Thoracic aorta (tissue), 2 donors: ENCODE measurements at regions not wholly inside any gene's neighbourhood (a gene's known extent, or its start where the extent isn't known, plus 50 kb on each side); places are given as distances from the start of the nearest gene placed in this dataset.

Experiments used
- ATAC-seq: fragments of 150-250 bp; one replicate; pipeline ENCODE4 v1.8.0; 2017; ENCODE audit warnings: low read depth; ENCODE audit not compliant: insufficient number of reproducible peaks, low FRiP score
- DNase-seq: peaks from one replicate; pipeline ENCODE4 v3.0.0-alpha.2; 2020; ENCODE audit warnings: low spot score
- H3K27ac ChIP-seq, 2 donors: fragments of 200-600 bp; sonication (generic); 1 replicate in 1 of 2; 2 replicates in 1 of 2; pipeline ENCODE4 v1.5.1; 2016; ENCODE audit warnings: mild to moderate bottlenecking in 2 of 2, moderate library complexity in 2 of 2
- H3K27me3 ChIP-seq: fragments of 200-600 bp; sonication (generic); replicated peaks from 2 replicates; pipeline ENCODE4 v1.6.0; 2016; ENCODE audit warnings: mild to moderate bottlenecking; ENCODE audit not compliant: insufficient read depth
- H3K36me3 ChIP-seq: fragments of 200-600 bp; sonication (generic); one replicate; pipeline ENCODE4 v1.5.1; 2016
- H3K4me1 ChIP-seq, 2 donors: fragments of 200-600 bp; sonication (generic); 1 replicate in 1 of 2; 2 replicates in 1 of 2; pipeline versions ENCODE4 v1.5.1 to v1.6.0; 2016; ENCODE audit warnings: low read depth in 2 of 2, mild to moderate bottlenecking in 1 of 2; ENCODE audit not compliant: control insufficient read depth in 1 of 2
- H3K4me3 ChIP-seq: fragments of 200-600 bp; sonication (generic); 2 replicates; pipeline ENCODE4 v1.5.1; 2016; ENCODE audit warnings: mild to moderate bottlenecking
- H3K9me3 ChIP-seq: fragments of 200-600 bp; sonication (generic); 2 replicates; pipeline ENCODE4 v1.5.1; 2016
- TF ChIP-seq, protein P1 (sequence below): fragments of 200-600 bp; sonication (generic); IDR thresholded peaks from one replicate; pipeline ENCODE4 v1.5.1; 2019; ENCODE audit warnings: antibody characterized with exemption

DNA sequence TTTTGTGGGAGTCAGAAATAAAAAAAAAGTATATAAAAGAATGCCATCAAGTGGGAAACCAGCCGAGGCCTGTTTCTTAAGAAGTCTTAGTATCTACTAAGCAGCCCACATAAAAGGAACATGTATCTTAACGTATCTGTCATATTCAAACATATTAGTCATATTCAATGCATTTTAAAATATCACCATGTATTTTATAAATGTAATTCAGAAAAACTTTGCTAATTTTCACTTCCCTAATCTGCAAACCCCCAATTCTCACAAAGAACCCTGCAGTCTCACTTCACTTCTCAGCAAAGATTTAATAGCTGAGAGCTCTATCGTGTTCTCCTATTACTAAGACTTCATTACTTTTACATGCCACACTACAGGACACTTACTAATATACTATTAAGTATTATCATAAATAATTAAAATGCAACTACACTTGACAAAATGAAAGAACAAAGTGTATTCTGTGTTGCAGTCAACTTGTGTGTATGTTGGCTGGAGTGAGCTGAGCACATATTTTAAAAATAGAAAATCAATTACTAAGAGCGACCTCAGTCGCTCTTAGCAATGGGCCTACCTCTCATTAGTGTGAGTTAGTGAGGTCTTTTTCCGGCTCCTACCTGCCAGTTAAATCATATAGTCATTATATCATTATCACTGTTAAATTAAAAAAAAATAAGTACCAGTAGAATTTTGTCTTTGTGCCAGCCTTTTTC is 484.3 kb downstream of the LMO4 start:
- DNase-seq (no peak), ATAC-seq (no peak)
- Histone ChIP-seq H3K4me3 (no peak overlapping the region), H3K4me1 (peaks cover 11 to 39% of the 10 kb centered on the region in 2 donors), H3K9me3 (no peaks in the 10 kb centered on the region), H3K36me3 (no peaks in the 10 kb centered on the region), H3K27ac (no peak overlapping the region), H3K27me3 (no peaks in the 10 kb centered on the region)
- TF ChIP-seq, protein P1, sequence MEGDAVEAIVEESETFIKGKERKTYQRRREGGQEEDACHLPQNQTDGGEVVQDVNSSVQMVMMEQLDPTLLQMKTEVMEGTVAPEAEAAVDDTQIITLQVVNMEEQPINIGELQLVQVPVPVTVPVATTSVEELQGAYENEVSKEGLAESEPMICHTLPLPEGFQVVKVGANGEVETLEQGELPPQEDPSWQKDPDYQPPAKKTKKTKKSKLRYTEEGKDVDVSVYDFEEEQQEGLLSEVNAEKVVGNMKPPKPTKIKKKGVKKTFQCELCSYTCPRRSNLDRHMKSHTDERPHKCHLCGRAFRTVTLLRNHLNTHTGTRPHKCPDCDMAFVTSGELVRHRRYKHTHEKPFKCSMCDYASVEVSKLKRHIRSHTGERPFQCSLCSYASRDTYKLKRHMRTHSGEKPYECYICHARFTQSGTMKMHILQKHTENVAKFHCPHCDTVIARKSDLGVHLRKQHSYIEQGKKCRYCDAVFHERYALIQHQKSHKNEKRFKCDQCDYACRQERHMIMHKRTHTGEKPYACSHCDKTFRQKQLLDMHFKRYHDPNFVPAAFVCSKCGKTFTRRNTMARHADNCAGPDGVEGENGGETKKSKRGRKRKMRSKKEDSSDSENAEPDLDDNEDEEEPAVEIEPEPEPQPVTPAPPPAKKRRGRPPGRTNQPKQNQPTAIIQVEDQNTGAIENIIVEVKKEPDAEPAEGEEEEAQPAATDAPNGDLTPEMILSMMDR, result no peak

DNA sequence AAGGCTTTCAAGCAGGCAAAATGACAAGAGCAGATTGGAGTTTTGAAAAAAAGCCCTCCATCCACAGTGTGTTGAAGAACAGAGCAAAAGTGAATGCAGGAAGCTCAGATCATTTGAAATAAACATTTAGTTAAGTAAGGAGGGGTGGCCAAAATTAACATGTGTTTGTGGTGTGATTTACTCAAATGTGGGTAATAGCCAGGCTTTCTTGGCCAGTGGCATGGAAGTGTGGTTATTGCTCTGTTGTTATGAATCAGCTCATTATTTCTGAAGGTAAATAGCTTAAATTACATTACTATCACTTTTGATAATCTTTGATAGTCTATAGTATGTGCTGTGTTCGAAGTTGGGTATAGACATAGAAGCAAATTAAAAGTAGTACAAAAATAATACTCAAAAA is 485.9 kb downstream of the LMO4 start:
- Histone ChIP-seq H3K27ac (no peak overlapping the region), H3K4me3 (no peak overlapping the region), H3K9me3 (no peaks in the 10 kb centered on the region), H3K4me1 (peaks cover 11 to 39% of the 10 kb centered on the region in 2 donors), H3K36me3 (no peaks in the 10 kb centered on the region), H3K27me3 (no peaks in the 10 kb centered on the region)
- DNase-seq (no peak), ATAC-seq (no peak)
- TF ChIP-seq, protein P1, result no peak

DNA sequence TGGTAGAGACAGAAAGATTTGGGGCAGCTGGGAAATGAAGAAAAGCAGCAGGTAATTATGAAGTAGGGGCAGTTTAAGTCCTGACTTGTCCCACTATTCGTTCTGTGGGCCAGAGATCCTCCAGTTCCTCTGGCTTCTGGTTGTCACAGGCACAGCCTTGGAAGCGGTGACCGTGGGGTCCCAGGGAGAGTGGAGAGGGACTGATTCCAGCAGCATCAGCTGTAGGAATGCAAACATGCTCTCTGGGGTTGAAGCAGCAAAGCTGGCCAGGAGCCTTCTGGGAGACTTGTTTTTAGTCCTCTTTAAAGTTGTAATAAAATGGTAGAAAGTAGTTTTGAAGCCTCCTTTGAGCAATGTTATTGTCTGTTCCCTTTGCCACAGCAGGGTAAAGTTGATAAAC is 488.0 kb downstream of the LMO4 start:
- ATAC-seq, result no peak
- Histone ChIP-seq H3K27me3 (no peaks in the 10 kb centered on the region), H3K9me3 (no peaks in the 10 kb centered on the region), H3K4me3 (no peak overlapping the region), H3K4me1 (peaks cover 17 to 55% of the 10 kb centered on the region in 2 donors), H3K36me3 (no peaks in the 10 kb centered on the region), H3K27ac (no peak overlapping the region)
- no peak for DNase-seq
- TF ChIP-seq, protein P1, result no peak

DNA sequence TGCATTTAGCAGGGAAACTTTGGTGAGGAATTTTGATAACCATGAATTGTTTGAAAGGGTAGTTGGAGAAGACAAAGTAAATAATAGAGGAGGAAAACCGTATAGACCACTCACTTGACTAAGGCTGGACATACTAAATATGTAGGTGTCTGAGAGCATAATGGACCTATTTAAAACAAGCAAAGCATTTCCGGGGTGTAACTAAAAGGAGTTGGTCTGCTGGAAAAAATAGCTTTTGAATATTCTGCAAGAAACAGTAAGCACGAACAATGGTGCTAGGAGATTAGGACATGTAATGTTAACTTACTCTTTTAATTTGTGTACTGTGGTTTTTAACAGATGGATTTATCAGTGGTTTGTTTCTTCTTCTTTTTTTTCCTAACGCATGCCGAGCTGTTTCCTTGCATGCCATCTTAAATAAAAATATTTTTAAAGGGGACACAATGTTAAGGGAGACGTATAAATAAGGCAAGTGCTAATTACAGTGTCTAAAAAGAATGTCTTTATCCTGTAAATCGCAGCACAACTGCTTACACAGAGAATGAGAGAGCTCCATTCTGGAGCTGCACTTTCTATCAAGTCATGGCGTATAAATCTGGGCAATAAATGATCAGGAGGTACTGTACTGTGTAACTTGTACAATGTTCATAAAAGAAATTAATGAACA is 492.1 kb downstream of the LMO4 start:
- H3K27me3 ChIP-seq, result no peaks in the 10 kb centered on the region
- no peaks in the 10 kb centered on the region for H3K9me3 ChIP-seq
- peak overlapping the region; percentile 2 for H3K4me3 ChIP-seq
- TF ChIP-seq, protein P1, result no peak
- H3K27ac ChIP-seq, result no peak overlapping the region
- DNase-seq, result no peak
- H3K36me3 ChIP-seq, result no peaks in the 10 kb centered on the region
- H3K4me1 ChIP-seq, result peaks cover 6 to 24% of the 10 kb centered on the region in 2 donors
- ATAC-seq, result no peak

DNA sequence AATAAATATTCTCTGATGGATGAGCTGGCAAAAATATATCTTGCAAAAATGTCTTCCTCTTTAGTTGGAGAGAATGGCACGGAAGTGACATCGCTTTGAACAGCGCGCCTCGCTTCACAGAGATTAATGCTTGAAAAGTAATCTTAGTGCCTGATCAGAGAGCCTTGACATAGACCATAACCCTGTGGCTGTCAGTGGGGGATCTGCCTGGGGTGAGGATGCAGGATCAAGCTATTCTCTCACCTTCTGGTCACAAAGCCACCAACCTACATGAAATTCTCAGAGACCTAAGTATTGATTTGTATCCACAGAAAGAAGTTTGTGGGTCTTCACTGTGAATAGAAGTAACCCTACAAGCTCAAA is 492.6 kb downstream of the LMO4 start:
- DNase-seq (no peak), ATAC-seq (no peak)
- no peaks in the 10 kb centered on the region for H3K27me3 ChIP-seq
- no peak overlapping the region for H3K27ac ChIP-seq
- TF ChIP-seq, protein P1, result no peak
- H3K4me3 ChIP-seq, result no peak overlapping the region
- no peaks in the 10 kb centered on the region for H3K36me3 ChIP-seq
- H3K9me3 ChIP-seq, result no peaks in the 10 kb centered on the region
- H3K4me1 ChIP-seq, result peaks cover 6 to 20% of the 10 kb centered on the region in 2 donors
